GM18507 (cell line): ENCODE measurements at regions not wholly inside any gene's neighbourhood (a gene's known extent, or its start where the extent isn't known, plus 50 kb on each side); places are given as distances from the start of the nearest gene placed in this dataset.

Source experiments
- DNase-seq: peaks from one replicate; pipeline ENCODE4 v3.0.0; 2011; ENCODE audit warnings: low read depth; ENCODE audit not compliant: insufficient read length; ENCODE audit errors: extremely low spot score
- FAIRE-seq: peaks from 2 replicates; lab custom pipeline; 2011; peaks lifted over from hg19 to GRCh38; lab: Jason Lieb, UNC

DNA sequence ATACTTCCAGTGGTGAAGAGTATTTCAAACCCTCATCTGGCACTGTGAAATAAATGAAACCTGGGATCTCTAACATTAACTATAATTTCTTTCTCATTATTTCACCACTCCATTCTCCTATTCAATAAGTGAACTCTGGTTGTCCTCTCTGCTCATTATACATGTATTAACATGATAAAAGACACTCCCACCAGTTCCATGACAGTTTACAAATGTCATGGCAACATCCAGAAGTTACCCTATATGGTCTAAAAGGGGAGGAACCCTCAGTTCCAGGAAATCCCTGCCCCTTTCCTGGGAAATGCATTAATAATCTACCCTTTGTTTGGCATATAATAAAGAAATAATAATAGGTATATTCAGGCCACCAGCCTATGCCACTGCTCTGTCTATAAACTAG lies 62.7 kb upstream of the BRINP3 start:
- DNase-seq (no peak), FAIRE-seq (no peak)

DNA sequence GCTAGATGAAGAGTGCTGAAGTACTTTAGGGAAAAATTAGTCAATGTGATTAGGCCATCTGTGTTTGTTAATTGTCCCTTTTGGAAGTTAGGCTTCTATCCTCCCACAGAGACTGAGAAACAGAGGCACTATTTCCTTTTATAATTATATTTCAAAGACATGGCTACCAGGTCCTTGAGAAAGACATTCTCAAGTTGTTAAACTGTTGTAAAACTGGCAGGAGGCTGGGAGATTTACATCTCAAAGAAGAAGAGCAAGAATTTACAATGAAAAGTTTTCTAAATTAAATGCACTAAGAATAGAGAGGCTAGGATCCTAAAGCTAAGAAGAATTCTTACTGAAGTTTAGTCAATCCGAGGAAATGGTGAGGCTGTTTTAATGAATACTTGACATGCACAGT lies 74.0 kb upstream of the BRINP3 start:
- DNase-seq (no peak), FAIRE-seq (no peak)

DNA sequence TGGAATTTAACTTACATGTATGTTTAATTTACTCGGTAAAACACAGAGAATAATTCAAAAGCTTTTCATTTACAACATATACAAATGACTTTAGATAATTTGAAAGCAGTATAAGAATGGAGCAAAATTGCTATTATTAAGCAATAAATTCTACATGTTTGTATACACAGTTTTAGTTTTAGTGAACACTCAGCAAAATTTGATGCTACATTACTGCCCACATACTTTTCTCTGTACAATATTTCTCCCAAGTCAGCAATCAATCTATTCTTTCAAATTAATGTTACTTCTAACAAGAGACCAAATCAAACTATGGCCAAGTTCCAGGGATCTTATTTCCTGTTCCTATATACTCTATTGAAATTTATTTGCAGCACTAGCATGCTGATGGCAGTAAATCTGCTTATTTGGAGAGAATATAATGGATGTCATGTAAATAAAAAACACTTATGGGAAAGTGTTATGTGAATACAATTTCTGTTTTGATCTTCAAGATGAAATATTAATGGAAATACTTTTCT lies 82.6 kb upstream of the BRINP3 start:
- DNase-seq: no peak
- FAIRE-seq: no peak

DNA sequence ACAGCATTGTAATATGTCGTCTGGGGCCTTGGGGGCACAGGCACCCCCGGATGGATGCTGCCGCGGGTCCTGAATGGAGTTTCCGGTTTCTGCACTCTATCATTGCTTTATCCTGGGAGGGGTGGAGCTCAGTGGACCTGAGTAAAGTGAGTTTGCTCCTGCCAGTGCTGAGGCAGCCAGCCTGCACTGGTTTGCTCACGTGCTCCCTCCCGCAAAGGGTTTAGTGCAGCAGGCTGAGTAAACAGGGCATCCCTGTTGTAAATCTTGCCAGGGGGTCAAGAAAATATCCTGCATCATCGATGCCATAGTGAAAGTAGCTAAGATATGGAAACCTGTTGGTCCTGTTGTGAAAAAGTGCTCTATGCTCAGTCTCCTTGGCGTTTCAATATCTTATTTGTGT lies 85.6 kb upstream of the BRINP3 start:
- no peak for FAIRE-seq

DNA sequence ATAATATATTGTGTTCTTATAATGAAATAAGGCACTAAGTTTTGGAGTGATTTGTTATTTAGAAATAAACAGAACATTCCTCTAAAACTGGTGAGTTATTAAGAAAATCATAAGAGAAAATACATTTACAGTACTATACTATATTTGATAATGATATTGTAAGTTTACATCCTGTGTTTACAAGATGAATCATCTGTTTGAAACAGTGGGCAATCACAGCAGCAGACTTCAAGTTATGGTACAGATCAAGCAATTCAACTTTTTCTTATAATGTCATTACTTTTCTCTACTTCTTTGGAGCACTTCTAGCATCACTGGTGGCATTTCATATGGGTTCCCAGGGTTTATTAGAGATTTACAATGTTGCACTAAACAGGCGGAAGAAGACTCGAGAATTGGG lies 86.5 kb upstream of the BRINP3 start:
- no peak for DNase-seq
- FAIRE-seq: no peak

More for the DNA sequence above, 85.6 kb upstream of the BRINP3 start:
- DNase-seq: no peak

DNA sequence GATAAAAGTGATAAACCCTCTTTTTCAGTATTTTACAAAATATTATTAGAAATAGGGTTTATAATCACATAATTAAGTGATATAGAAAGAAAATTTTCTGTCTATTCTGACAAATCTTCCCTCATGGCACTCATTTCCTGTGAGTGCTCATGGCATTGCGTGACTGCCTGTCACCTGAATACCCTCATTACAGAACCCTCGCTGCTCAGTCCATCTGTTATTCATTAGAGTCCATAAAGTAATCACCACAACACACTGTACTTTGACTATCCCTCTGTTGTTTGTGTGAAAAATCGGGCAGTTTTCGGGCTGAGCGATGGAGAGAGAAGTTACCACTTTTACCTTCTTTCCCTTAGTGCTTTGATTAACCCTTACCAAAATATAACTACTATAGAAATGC lies 100.4 kb upstream of the BRINP3 start:
- no peak for FAIRE-seq
- no peak for DNase-seq

DNA sequence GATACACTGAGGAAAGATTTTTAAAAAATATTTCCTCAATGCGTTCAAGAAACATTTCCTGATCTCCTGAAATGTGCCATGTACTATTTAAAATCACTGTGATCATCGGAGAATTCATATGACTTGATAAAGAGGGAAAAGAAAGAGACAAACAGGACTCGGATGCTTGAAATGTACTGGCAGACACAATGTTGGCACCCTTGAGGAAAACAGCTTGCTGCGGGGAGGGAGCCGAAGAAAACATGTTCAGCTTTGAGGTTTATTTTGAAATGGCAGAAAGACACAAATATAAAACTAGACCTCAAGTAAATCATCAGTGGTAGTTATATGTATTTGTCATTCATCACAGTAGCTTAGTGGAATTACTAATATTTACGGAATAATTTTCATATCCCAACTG lies 100.9 kb upstream of the BRINP3 start:
- no peak for DNase-seq
- no peak for FAIRE-seq

DNA sequence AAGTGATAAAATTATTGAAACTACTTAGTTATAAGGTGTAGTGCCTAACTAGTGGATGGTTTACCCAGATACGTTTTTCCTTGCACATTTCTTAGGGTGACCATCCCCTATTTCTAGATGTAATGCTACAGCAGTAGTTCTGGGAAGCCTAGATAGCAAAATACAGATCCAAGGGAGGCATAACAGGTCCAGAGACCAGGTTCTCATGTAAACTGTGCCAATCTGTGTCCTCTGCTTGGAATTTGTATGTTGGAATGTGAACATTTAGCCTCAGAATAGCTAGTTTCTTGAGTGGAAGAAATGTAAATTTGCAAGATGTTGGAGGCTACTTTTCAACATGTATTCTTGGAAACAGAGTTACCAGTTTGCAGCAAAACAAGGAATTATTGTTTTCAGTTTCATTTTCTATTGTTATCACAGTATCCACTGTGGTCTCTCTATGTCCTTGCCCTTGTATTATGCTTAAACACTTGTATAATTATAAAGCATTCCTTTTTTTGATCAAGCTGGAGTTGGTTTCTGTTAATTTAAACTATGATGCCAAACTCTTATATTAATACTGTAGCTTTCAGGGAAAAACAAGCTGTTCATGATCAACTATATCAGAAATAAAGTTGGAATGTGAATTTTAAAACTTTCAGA lies 102.0 kb upstream of the BRINP3 start:
- no peak for DNase-seq
- no peak for FAIRE-seq

DNA sequence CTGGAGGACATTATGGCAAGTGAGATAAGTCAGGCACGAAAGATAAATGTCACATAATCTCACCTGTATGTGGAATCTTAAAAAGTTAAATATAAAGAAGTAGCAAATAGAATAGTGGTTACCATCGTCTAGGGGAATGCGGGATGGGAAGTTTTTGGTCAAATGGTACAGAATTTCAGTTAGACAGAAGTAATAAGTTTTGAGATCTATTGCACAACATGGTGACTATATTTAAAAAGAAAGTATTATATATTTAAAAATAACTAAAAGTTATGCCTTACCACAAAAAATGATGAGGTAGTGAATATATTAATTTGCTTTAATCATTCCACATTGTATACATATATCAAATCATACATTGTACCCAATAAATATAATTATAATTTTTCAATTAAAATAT lies 106.2 kb upstream of the BRINP3 start:
- FAIRE-seq (no peak), DNase-seq (no peak)

DNA sequence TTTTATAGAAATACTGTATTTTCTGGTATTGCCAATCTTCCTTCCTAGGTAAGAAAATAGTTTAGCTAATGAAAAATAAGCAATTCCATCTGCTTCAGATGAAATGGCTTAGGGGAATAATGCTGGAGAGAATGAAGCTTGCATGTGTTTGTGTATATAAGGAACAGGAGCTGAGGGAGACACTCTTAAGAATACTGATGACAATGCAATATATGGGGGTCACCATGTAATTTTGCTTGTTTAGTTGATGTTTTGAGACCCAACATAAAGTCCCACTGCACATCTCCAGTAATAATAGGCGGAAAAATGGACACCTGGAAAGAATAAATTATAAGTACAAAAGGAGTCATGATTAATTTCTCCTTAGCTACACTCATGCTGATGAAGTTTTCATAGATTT lies 110.8 kb upstream of the BRINP3 start:
- FAIRE-seq (no peak), DNase-seq (no peak)

DNA sequence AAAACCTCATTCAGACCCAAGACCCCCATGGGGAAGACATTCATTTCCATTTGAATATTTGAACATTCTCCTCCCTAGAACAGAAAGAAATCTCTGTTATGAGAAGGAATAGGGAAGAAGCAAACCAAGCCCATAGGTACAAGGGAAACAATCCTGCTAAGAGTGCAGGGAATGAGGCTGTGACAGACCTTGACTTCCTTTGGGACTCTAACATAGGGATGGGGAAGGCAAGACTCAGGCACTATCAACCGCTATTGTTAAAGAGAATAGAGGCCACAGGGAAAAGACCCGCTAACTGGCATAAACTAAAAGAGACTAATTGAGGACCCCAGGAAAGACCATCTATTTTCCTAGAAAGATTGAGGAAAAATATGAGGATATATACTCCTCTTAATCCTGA lies 117.8 kb upstream of the BRINP3 start:
- no peak for FAIRE-seq
- no peak for DNase-seq

DNA sequence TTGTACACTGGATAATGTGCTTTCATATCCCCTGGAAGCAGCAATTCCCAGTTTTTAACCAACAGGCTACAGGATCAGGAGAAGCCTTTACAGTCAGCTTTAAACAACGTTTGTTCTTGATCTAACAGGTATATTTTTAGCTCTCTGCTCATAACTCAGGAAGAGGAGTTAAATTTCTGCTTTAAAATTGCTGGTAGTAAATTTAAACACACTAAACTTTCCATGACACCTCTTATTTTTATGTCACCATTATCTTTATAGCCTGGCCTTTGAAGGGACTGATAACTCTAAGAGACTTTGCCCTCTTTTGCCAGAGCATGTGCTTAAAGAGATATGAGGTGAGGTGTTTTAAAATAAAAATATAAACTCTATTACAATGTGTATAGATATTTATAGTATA lies 119.6 kb upstream of the BRINP3 start:
- no peak for FAIRE-seq
- no peak for DNase-seq

DNA sequence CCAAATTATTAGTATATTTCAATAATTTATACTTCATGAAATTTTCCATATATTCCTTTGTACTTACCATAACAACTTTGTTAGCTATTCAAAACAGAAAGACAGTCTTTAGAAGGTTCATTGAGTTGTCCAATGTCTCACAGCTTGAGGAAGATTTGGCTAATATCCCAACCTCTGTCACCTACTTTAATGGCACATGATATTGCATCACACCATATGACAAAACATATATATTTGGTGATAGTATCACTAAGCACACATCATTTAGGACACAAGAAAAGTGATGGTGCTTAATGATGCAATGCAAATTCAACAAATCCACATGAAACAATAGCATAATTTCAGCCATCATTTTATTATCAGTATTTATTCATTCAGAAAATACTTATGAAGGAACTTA lies 122.0 kb upstream of the BRINP3 start:
- DNase-seq (no peak), FAIRE-seq (no peak)

DNA sequence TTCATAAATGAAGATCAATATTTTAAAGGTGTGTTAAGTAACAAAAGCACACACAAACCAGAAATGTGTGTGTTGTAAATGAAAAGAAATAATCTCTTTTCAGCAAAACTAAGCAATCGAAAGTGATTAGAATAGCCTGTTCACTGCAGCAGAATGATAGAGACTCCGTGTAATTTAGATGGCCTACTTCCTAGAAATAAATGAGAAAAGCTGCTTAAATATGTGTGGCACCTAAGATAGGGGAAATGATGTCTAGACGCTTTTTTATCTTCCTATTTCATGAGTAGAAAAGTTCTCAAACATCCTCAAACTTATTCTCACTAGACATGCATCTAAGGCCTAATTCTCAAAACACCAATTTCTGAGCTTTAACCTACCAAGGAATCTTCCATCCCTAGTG lies 124.7 kb upstream of the BRINP3 start:
- DNase-seq (no peak), FAIRE-seq (no peak)

DNA sequence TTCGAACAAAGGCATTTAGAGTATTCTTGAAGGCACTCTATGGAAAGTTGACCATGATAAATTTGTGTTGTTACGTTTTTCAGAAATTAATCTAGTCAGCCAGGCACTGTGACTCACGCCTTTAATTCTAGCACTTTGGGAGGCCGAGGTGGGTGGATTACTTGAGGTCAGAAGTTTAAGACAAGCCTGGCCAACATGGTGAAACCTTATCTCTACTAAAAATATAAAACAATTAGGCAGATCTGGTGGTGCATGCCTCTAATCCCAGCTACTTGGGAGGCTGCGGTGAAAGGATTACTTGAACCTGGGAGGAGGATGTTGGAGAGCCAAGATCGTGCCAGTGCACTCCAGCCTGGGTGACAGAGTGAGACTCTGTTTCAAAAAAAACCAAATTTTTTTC lies 130.6 kb upstream of the BRINP3 start:
- no peak for DNase-seq
- no peak for FAIRE-seq

DNA sequence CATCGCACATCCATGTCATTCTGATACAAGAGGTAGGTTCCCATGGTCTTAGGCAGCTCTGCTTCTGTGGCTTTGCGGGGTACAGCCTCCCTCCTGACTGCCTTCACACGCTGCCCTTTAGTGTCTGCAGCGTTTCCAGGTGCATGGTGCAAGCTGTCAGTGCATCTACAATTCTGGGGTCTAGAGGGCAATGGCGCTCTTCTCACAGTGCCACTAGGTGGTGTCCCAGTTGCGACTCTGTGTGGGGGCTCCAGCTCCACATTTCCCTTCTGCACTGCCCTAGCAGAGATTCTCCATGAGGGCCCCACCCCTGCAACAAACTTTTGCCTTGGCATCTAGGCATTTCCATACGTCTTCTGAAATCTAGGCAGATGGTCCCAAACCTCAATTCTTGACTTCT lies 138.2 kb upstream of the BRINP3 start:
- DNase-seq: no peak
- no peak for FAIRE-seq

DNA sequence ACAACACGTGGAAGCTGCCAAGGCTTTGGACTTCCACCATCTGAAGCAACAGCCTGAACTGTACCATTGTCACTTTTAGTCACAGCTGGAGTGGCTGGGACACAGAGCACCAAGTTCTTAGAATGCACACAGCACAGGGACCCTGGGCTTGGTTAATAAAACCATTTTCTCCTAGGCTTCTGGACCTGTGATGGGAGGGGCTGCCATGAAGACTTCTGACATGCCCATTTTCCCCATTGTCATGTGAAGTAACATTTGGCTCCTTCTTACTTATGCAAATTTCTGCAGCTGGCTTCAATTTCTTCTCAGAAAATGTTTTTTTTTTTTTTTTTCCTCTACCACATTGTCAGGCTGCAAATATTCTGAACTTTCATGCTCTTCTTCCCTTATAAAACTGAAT lies 138.6 kb upstream of the BRINP3 start:
- DNase-seq: no peak
- no peak for FAIRE-seq

DNA sequence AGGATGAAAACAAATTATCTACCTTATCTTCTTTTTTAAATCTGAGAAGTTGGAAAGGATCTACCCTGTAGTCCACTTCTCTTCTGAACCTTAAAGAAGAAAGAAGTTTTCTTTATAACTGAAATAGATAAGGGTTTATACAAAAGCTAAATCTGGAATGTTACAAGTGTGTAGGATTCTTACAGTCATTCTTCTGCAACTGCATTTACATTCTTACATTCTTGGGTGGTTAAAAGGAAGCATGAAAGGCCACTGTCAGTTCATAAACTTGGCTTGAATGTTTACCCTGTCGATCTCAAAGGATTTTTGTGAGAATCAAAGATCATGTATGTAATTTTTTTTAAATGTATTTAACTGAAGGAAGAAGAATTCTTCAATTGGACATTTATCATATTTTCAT lies 142.1 kb upstream of the BRINP3 start:
- DNase-seq: no peak
- no peak for FAIRE-seq

DNA sequence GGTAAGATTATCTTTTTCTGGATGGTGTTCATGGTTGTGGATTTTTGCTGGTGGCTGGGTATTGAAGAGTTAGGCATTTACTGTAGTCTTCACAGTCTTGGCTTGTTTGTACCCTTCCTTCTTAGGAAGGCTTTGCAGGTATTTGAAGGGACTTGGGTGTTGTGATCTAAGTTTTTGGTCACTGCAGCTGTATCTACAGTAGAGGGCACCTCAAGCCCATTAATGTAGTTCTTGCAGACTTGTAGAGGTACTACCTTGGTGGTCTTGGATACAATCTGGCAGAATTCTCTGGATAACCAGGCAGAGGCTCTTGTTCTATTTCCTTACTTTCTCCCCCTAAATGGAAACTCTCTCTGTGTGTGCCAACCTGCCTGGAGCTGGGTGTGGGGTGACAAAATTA lies 155.8 kb upstream of the BRINP3 start:
- DNase-seq (no peak), FAIRE-seq (no peak)

DNA sequence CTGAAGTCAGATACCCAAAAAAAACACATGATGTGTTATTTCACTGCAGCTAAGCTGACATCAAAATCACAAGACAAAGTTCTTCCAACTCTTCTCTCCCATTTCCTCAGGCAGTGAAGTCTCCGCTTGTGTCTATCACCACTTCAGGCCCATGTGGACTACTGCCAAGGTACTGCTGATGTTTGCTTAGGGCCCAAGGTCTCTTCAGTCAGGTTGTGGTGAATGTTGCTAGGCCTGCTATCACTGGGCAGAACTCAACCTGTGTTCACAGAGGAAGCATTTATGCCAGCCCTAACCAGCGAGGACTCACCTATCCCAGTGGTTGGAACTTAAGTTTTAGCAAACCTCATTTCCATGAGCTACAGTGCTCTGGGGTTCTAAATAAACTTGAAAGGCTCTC lies 156.5 kb upstream of the BRINP3 start:
- no peak for DNase-seq
- no peak for FAIRE-seq

DNA sequence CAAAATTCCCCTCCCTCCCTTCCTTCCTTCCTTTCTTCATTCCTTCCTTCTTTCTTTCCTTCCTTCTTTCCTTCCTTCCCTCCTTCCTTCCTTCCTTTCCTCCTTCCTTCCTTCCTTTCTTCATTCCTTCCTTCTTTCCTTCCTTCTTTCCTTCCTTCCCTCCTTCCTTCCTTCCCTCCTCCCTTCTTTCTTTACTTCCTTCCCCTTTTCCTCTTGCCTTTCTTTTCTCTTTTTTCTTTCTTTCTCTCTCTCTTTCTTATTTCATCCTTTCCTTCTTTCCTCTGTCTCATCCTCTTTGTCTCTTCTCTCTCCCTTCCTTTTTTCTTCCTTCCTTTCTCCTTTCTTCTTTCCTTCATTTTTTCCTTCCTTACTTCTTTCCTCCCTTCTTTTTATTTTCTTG lies 171.9 kb upstream of the BRINP3 start:
- FAIRE-seq (no peak), DNase-seq (no peak)

DNA sequence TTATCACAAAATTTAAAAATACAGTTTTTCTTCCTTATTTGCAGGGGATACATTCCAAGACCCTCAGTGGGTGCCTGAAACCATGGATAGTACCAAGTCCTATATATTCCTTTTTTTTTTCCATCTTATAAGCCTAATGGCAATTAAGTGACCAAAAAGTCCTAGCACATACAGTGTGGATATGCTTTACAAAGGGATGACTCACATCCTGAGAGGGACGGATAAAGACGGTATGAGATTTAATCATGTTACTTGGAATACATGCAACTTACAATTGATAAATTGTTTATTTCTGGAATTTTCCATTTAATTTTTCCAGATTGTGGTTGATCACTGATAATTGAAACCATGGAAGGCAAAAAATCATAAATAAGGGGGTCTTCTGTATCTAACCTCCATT lies 181.2 kb upstream of the BRINP3 start:
- DNase-seq (no peak), FAIRE-seq (no peak)
